ENCODE measurements at regions not wholly inside any gene's neighbourhood (a gene's known extent, or its start where the extent isn't known, plus 50 kb on each side); places are given as distances from the start of the nearest gene placed in this dataset.

DNA sequence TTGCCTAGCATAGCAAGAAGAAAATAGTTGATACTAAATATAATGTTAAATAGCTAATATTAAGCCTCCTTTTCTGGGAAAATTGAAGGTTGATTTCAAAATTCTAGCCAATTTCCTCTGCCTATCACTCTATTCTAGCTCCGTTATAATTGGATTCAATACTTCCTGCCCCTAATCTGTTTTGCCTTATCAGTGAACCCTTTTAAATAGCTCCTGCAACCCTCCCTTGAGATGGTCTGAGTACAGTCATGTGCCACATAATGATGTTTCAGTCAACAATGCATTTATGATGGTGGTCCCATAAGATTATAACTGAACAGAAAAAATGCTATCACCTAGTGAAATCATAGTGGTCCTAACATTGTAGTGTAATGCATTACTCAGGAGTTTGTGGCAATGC, 79.7 kb upstream of the PBX1 start:
- TF ChIP-seq, protein P1, sequence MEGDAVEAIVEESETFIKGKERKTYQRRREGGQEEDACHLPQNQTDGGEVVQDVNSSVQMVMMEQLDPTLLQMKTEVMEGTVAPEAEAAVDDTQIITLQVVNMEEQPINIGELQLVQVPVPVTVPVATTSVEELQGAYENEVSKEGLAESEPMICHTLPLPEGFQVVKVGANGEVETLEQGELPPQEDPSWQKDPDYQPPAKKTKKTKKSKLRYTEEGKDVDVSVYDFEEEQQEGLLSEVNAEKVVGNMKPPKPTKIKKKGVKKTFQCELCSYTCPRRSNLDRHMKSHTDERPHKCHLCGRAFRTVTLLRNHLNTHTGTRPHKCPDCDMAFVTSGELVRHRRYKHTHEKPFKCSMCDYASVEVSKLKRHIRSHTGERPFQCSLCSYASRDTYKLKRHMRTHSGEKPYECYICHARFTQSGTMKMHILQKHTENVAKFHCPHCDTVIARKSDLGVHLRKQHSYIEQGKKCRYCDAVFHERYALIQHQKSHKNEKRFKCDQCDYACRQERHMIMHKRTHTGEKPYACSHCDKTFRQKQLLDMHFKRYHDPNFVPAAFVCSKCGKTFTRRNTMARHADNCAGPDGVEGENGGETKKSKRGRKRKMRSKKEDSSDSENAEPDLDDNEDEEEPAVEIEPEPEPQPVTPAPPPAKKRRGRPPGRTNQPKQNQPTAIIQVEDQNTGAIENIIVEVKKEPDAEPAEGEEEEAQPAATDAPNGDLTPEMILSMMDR (conservative IDR thresholded peaks at IDR 0.05 in 1 of 2, IDR thresholded peaks at IDR 0.05 in 1 of 2; ENCODE audit: extremely low read depth in 1 of 2, insufficient read depth in 1 of 2, low read depth in 1 of 2, low read length in 2 of 2), result no peak
- TF ChIP-seq EZH2 (IDR thresholded peaks at IDR 0.05; ENCODE audit: borderline replicate concordance, low read length), result no peak
